ENCODE measurements at regions not wholly inside any gene's neighbourhood (a gene's known extent, or its start where the extent isn't known, plus 50 kb on each side); places are given as distances from the start of the nearest gene placed in this dataset.

DNA sequence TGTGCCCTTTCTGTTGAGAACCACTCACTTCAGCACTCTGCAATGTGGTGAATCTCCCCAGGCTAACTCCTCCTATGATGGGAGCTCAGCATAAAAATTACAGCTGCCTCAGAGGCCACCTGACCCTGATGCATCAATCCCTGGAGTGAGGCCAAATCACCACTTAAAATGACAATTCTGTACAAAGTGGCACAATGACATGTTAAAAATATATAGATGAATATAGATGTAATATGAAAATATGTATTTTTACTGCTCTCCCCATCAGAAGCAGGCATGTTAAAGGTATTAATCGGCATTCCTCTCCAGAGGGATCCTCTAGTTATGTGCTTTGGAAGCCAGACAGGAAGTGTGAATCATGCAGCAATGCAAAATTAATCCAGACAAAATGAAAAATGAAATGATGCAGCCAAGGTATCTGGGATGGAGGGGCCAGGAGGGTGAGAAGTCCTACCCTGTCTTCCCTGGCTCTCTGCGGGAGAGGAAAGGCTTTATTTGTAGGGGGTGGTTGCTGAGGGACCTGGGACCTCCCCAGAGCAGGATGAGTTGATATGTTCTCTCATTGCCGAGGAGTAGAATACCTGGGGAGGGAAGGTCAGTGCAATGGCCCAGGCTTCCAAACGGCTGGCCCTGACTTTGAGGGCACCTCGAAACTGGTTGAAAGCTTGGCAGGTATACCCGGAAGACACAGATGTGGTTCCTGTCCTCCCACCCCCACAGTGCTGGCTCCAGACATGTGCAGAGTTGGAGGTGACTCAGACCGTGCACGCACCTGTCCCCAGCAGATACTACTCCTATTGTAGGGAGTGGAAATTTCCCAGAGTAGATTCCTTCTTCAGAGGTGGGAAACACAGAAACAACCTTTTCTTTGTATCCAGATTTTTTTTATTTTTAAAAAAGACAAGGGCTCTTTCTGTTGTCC lies 347.9 kb upstream of the NCAM1 start:
- no peaks in the 10 kb centered on the region for H3K79me2 ChIP-seq (ENCODE audit: control insufficient read depth, low read length)
- no peak overlapping the region for H3K27ac ChIP-seq (ENCODE audit: low read depth, low read length)
- no peak overlapping the region for H3K4me2 ChIP-seq (ENCODE audit: low read length)
- no peaks in the 10 kb centered on the region for H3K4me1 ChIP-seq (ENCODE audit: control insufficient read depth, low read length)
- no peak for TF ChIP-seq CTCF (IDR thresholded peaks at IDR 0.05; ENCODE audit: low read depth, low read length, poor library complexity, severe bottlenecking)
- TF ChIP-seq EZH2phosphoT487 (IDR thresholded peaks at IDR 0.05; ENCODE audit: borderline replicate concordance, low read length), result no peak
- no peaks in the 10 kb centered on the region for H3K9me2 ChIP-seq (replicated peaks; ENCODE audit: control insufficient read depth, low read length)
- H4K20me1 ChIP-seq (ENCODE audit: control insufficient read depth, insufficient read depth, low read depth, low read length), result no peaks in the 10 kb centered on the region
- H3K4me3 ChIP-seq (ENCODE audit: low read length), result no peak overlapping the region
- no peaks in the 10 kb centered on the region for H3F3A ChIP-seq (ENCODE audit: control insufficient read depth, insufficient read depth)
- no peaks in the 10 kb centered on the region for H3K9me3 ChIP-seq (ENCODE audit: control insufficient read depth, insufficient read depth, low read length)
- no peaks in the 10 kb centered on the region for H3K27me3 ChIP-seq (ENCODE audit: control insufficient read depth, low read length)
- no peaks in the 10 kb centered on the region for H3K36me3 ChIP-seq (ENCODE audit: control insufficient read depth, low read length)

- Histone ChIP-seq H3K9me2 (replicated peaks; ENCODE audit: control insufficient read depth, low read length) (no peaks in the 10 kb centered on the region), H3K9me3 (ENCODE audit: control insufficient read depth, insufficient read depth, low read length) (no peaks in the 10 kb centered on the region), H3K27me3 (ENCODE audit: control insufficient read depth, low read length) (no peaks in the 10 kb centered on the region), H3K4me2 (ENCODE audit: low read length) (no peak overlapping the region), H4K20me1 (ENCODE audit: control insufficient read depth, insufficient read depth, low read depth, low read length) (no peaks in the 10 kb centered on the region), H3K79me2 (ENCODE audit: control insufficient read depth, low read length) (no peaks in the 10 kb centered on the region), H3K4me1 (ENCODE audit: control insufficient read depth, low read length) (no peaks in the 10 kb centered on the region), H3K27ac (ENCODE audit: low read depth, low read length) (no peak overlapping the region), H3F3A (ENCODE audit: control insufficient read depth, insufficient read depth) (no peaks in the 10 kb centered on the region), H3K4me3 (ENCODE audit: low read length) (no peak overlapping the region), H3K36me3 (ENCODE audit: control insufficient read depth, low read length) (no peaks in the 10 kb centered on the region)
- no peak for TF ChIP-seq EZH2phosphoT487 (IDR thresholded peaks at IDR 0.05; ENCODE audit: borderline replicate concordance, low read length)
- no peak for TF ChIP-seq CTCF (IDR thresholded peaks at IDR 0.05; ENCODE audit: low read depth, low read length, poor library complexity, severe bottlenecking)
These were observed 346.6 kb upstream of the NCAM1 start for GRCh38 chr11:112614605-112615004.

DNA sequence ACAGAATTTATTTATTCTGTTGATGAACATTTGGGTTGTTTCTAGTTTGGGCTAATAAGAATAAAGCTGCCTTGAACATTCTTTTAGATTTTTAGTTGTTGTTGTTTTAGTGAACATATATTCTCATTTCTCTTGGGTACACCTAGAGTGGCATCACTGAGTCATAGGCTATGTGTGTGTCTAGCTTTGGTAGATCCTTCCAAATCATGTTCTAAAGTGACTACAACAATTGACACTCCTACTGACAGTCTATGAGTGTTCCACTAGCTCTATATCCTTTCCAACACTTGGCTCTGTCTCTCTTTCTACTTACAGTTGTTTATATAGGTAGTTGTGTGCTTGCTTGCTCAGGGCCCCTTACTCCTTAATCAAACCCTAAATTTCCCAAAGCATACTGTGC lies 346.0 kb upstream of the NCAM1 start:
- Histone ChIP-seq H3K9me2 (replicated peaks; ENCODE audit: control insufficient read depth, low read length) (no peaks in the 10 kb centered on the region), H3K9me3 (ENCODE audit: control insufficient read depth, insufficient read depth, low read length) (no peaks in the 10 kb centered on the region), H3K4me3 (ENCODE audit: low read length) (no peak overlapping the region), H3K27me3 (ENCODE audit: control insufficient read depth, low read length) (no peaks in the 10 kb centered on the region), H3K36me3 (ENCODE audit: control insufficient read depth, low read length) (no peaks in the 10 kb centered on the region), H3K27ac (ENCODE audit: low read depth, low read length) (no peak overlapping the region), H4K20me1 (ENCODE audit: control insufficient read depth, insufficient read depth, low read depth, low read length) (no peaks in the 10 kb centered on the region), H3F3A (ENCODE audit: control insufficient read depth, insufficient read depth) (no peaks in the 10 kb centered on the region), H3K4me1 (ENCODE audit: control insufficient read depth, low read length) (no peaks in the 10 kb centered on the region), H3K4me2 (ENCODE audit: low read length) (no peak overlapping the region), H3K79me2 (ENCODE audit: control insufficient read depth, low read length) (no peaks in the 10 kb centered on the region)
- TF ChIP-seq EZH2phosphoT487 (IDR thresholded peaks at IDR 0.05; ENCODE audit: borderline replicate concordance, low read length), result no peak
- TF ChIP-seq CTCF (IDR thresholded peaks at IDR 0.05; ENCODE audit: low read depth, low read length, poor library complexity, severe bottlenecking), result no peak

All from DOHH2 (cell line).